ENCODE measurements at regions not wholly inside any gene's neighbourhood (a gene's known extent, or its start where the extent isn't known, plus 50 kb on each side); places are given as distances from the start of the nearest gene placed in this dataset.

GRCh38 chr16:85423631-85424030 is 189.5 kb upstream of the GSE1 start:
- in situ Hi-C loops (cut with MboI; ENCODE audit: low pct_unique_long_range_greater_than_20kb, low sequenced_read_pairs, unreplicated experiment) = no loop called here

GRCh38 chr16:85424260-85425073 is 188.7 kb upstream of the GSE1 start:
- in situ Hi-C loops (cut with MboI; ENCODE audit: low pct_unique_long_range_greater_than_20kb, low sequenced_read_pairs, unreplicated experiment) = no loop called here
- no peak for TF ChIP-seq CTCF (IDR thresholded peaks at IDR 0.05; ENCODE audit: extremely low read depth, insufficient read depth, missing control alignments)

More at GRCh38 chr16:85423631-85424030, 189.5 kb upstream of the GSE1 start:
- no peak for TF ChIP-seq CTCF (IDR thresholded peaks at IDR 0.05; ENCODE audit: extremely low read depth, insufficient read depth, missing control alignments)
- DNase-seq (ENCODE audit: low spot score) = no peak

GRCh38 chr16:85425074-85425662 is 188.0 kb upstream of the GSE1 start:
- DNase-seq (ENCODE audit: low spot score) = no peak

More at GRCh38 chr16:85424260-85425073, 188.7 kb upstream of the GSE1 start:
- DNase-seq (ENCODE audit: low spot score) = no peak

GRCh38 chr16:85426806-85427205 is 186.3 kb upstream of the GSE1 start:
- in situ Hi-C loops (cut with MboI; ENCODE audit: low pct_unique_long_range_greater_than_20kb, low sequenced_read_pairs, unreplicated experiment) = no loop called here
- DNase-seq (ENCODE audit: low spot score) = no peak
- no peak for TF ChIP-seq CTCF (IDR thresholded peaks at IDR 0.05; ENCODE audit: extremely low read depth, insufficient read depth, missing control alignments)

More at GRCh38 chr16:85425074-85425662, 188.0 kb upstream of the GSE1 start:
- in situ Hi-C loops (cut with MboI; ENCODE audit: low pct_unique_long_range_greater_than_20kb, low sequenced_read_pairs, unreplicated experiment) = no loop called here
- TF ChIP-seq CTCF (IDR thresholded peaks at IDR 0.05; ENCODE audit: extremely low read depth, insufficient read depth, missing control alignments) = no peak

- peak; percentile 80 for TF ChIP-seq CTCF (IDR thresholded peaks at IDR 0.05; ENCODE audit: extremely low read depth, insufficient read depth, missing control alignments)
- peak; percentile 89 for DNase-seq (ENCODE audit: low spot score)
- in situ Hi-C loops (cut with MboI; ENCODE audit: low pct_unique_long_range_greater_than_20kb, low sequenced_read_pairs, unreplicated experiment) = no loop called here
Observed at GRCh38 chr16:85428168-85428898, 184.8 kb upstream of the GSE1 start.

- no peak for TF ChIP-seq CTCF (IDR thresholded peaks at IDR 0.05; ENCODE audit: extremely low read depth, insufficient read depth, missing control alignments)
- in situ Hi-C loops (cut with MboI; ENCODE audit: low pct_unique_long_range_greater_than_20kb, low sequenced_read_pairs, unreplicated experiment) = no loop called here
- DNase-seq (ENCODE audit: low spot score) = no peak
Observed at GRCh38 chr16:85428899-85429775, 184.0 kb upstream of the GSE1 start.
